Suppressor macrophage treated with lipopolysaccharide for 4 hours (primary cell): ENCODE measurements at regions not wholly inside any gene's neighbourhood (a gene's known extent, or its start where the extent isn't known, plus 50 kb on each side); places are given as distances from the start of the nearest gene placed in this dataset.

ENCODE experiments used
- DNase-seq: peaks from one replicate; pipeline ENCODE4 v3.0.0-alpha.2; 2020

GRCh38 chr4:24033626-24034025 is 143.8 kb upstream of the PPARGC1A start:
- no peak for DNase-seq

- DNase-seq = peak; percentile 12
These were observed 142.6 kb upstream of the PPARGC1A start for GRCh38 chr4:24032371-24032989.

- DNase-seq = no peak
These were observed 136.7 kb upstream of the PPARGC1A start for GRCh38 chr4:24026596-24026995.

- DNase-seq = no peak
These were observed 134.8 kb upstream of the PPARGC1A start for GRCh38 chr4:24024605-24025004.

- no peak for DNase-seq
These were observed 134.3 kb upstream of the PPARGC1A start for GRCh38 chr4:24024157-24024556.

GRCh38 chr4:24015782-24016181 is 125.9 kb upstream of the PPARGC1A start:
- DNase-seq = no peak

- DNase-seq = no peak
These were observed 124.0 kb upstream of the PPARGC1A start for GRCh38 chr4:24013668-24014422.

GRCh38 chr4:24010994-24011393 is 121.1 kb upstream of the PPARGC1A start:
- DNase-seq = no peak

- DNase-seq = no peak
These were observed 120.7 kb upstream of the PPARGC1A start for GRCh38 chr4:24010573-24010972.

- no peak for DNase-seq
These were observed 118.0 kb upstream of the PPARGC1A start for GRCh38 chr4:24007860-24008261.

- DNase-seq = no peak
These were observed 116.4 kb upstream of the PPARGC1A start for GRCh38 chr4:24006269-24006668.

GRCh38 chr4:24003926-24004325 is 114.1 kb upstream of the PPARGC1A start:
- no peak for DNase-seq

GRCh38 chr4:24003496-24003895 is 113.6 kb upstream of the PPARGC1A start:
- no peak for DNase-seq

- DNase-seq = no peak
These were observed 112.6 kb upstream of the PPARGC1A start for GRCh38 chr4:24002330-24002966.

- DNase-seq = no peak
These were observed 111.9 kb upstream of the PPARGC1A start for GRCh38 chr4:24001486-24002329.

- DNase-seq = no peak
These were observed 110.6 kb upstream of the PPARGC1A start for GRCh38 chr4:24000470-24000831.

- DNase-seq = no peak
These were observed 110.0 kb upstream of the PPARGC1A start for GRCh38 chr4:23999714-24000469.

- no peak for DNase-seq
These were observed 103.5 kb upstream of the PPARGC1A start for GRCh38 chr4:23993373-23993772.

- no peak for DNase-seq
These were observed 101.6 kb upstream of the PPARGC1A start for GRCh38 chr4:23991444-23991843.

- DNase-seq = no peak
These were observed 96.4 kb upstream of the PPARGC1A start for GRCh38 chr4:23986270-23986669.

GRCh38 chr4:23981328-23981727 is 91.5 kb upstream of the PPARGC1A start:
- DNase-seq = no peak

GRCh38 chr4:23979534-23979933 is 89.7 kb upstream of the PPARGC1A start:
- DNase-seq = no peak

GRCh38 chr4:23978002-23978401 is 88.2 kb upstream of the PPARGC1A start:
- DNase-seq = no peak
